ENCODE measurements at regions not wholly inside any gene's neighbourhood (a gene's known extent, or its start where the extent isn't known, plus 50 kb on each side); places are given as distances from the start of the nearest gene placed in this dataset.

GRCh38 chr6:165818200-165818599, 155.2 kb upstream of the PDE10A start:
- no peak for TF ChIP-seq JUNB (CRISPR knock-in tag; IDR thresholded peaks at IDR 0.05; ENCODE audit: borderline replicate concordance)
- no peak for TF ChIP-seq ZZZ3 (CRISPR knock-in tag; IDR thresholded peaks at IDR 0.05; ENCODE audit: borderline replicate concordance)
- TF ChIP-seq ZNF331 (CRISPR knock-in tag; IDR thresholded peaks at IDR 0.05) = no peak
- no peak for TF ChIP-seq KAT2B (IDR thresholded peaks at IDR 0.05; ENCODE audit: borderline replicate concordance, low read depth, low read length)
- no peak for TF ChIP-seq ZNF24 (IDR thresholded peaks at IDR 0.05)
- TF ChIP-seq FOSL2 (CRISPR knock-in tag; IDR thresholded peaks at IDR 0.05) = no peak
- TF ChIP-seq POLR2AphosphoS5 (IDR thresholded peaks at IDR 0.05; ENCODE audit: low read depth, low read length) = no peak
- TF ChIP-seq FOXA3 (CRISPR knock-in tag; IDR thresholded peaks at IDR 0.05) = no peak
- no peak for TF ChIP-seq CHCHD3 (CRISPR knock-in tag; IDR thresholded peaks at IDR 0.05)
- no peak for TF ChIP-seq FOXM1 (CRISPR knock-in tag; IDR thresholded peaks at IDR 0.05)
- TF ChIP-seq ATF2 (CRISPR knock-in tag; IDR thresholded peaks at IDR 0.05) = no peak
- no peak for TF ChIP-seq RNF2 (conservative IDR thresholded peaks at IDR 0.05; ENCODE audit: low read depth)
- no peak for TF ChIP-seq CTCF (CRISPR knock-in tag; IDR thresholded peaks at IDR 0.05)
- no peak for TF ChIP-seq ZNF383 (CRISPR knock-in tag; IDR thresholded peaks at IDR 0.05; ENCODE audit: borderline replicate concordance)
